ENCODE measurements at regions not wholly inside any gene's neighbourhood (a gene's known extent, or its start where the extent isn't known, plus 50 kb on each side); places are given as distances from the start of the nearest gene placed in this dataset.

DNA sequence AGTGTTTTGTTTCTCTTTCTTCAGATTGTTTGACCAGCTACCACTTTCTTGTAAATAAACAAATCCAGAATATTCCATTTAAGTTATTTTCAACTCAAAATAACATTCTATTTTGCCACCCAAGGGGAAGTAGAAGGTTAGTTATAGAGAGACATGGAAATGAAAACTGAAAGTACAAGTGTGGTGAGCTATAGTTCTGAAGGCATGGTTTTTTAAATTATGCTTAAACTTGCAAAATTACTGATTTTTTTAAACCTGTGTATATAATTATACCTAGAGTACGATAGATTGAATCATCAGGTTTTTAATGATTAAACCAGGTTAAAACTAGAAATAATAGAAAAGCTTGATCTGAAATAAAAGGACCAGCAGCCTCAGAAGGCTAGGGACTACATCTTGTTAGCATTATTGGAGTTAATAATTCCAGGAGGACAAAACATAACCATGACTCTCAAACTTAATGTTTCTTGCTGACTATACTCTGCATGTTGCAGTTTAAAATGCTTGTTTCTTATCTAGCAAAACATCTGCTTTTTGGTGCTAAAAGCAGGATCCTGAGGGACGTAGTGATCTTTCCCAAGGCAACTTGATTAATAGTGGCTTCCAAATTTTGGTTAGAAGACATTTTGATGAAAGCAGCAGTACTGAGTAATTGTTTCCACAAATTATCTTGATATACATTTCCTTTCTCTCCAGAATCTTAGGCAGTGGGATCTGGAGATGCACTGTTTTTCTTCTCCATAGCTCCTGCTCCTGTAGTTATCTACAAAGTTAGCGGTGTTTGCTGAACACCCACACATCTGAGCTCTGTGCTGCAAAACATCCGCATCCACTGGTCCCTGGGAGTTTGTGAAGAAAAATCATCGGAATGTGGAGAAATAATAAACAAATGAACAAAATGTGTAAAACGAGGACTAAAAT lies 327.2 kb upstream of the PKDCC start:
- no peak for TF ChIP-seq POLR2A (IDR thresholded peaks at IDR 0.05; ENCODE audit: low read depth, low read length)
- TF ChIP-seq MYC (IDR thresholded peaks at IDR 0.05; ENCODE audit: insufficient read depth, insufficient read length, insufficient replicate concordance, low read length, severe bottlenecking), result no peak
- TF ChIP-seq, protein P1, sequence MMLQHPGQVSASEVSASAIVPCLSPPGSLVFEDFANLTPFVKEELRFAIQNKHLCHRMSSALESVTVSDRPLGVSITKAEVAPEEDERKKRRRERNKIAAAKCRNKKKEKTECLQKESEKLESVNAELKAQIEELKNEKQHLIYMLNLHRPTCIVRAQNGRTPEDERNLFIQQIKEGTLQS (IDR thresholded peaks at IDR 0.05; ENCODE audit: borderline replicate concordance, extremely low read depth, low read depth, low read length), result no peak
- TF ChIP-seq SMARCA5 (IDR thresholded peaks at IDR 0.05), result no peak
- no peak for TF ChIP-seq PRDM15 (CRISPR knock-in tag; IDR thresholded peaks at IDR 0.05)
- TF ChIP-seq, protein P2, sequence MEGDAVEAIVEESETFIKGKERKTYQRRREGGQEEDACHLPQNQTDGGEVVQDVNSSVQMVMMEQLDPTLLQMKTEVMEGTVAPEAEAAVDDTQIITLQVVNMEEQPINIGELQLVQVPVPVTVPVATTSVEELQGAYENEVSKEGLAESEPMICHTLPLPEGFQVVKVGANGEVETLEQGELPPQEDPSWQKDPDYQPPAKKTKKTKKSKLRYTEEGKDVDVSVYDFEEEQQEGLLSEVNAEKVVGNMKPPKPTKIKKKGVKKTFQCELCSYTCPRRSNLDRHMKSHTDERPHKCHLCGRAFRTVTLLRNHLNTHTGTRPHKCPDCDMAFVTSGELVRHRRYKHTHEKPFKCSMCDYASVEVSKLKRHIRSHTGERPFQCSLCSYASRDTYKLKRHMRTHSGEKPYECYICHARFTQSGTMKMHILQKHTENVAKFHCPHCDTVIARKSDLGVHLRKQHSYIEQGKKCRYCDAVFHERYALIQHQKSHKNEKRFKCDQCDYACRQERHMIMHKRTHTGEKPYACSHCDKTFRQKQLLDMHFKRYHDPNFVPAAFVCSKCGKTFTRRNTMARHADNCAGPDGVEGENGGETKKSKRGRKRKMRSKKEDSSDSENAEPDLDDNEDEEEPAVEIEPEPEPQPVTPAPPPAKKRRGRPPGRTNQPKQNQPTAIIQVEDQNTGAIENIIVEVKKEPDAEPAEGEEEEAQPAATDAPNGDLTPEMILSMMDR (IDR thresholded peaks at IDR 0.05 in 2 of 3, conservative IDR thresholded peaks at IDR 0.05 in 1 of 3; ENCODE audit: control insufficient read depth in 2 of 3, extremely low read depth in 1 of 3, insufficient read depth in 1 of 3, low read depth in 3 of 3, low read length in 3 of 3), result no peak
- TF ChIP-seq CHD2 (IDR thresholded peaks at IDR 0.05; ENCODE audit: borderline replicate concordance, low read depth, low read length), result no peak
- no peak for TF ChIP-seq RAD21 (IDR thresholded peaks at IDR 0.05; ENCODE audit: insufficient read depth, low read depth, low read length)
- TF ChIP-seq KAT2A (conservative IDR thresholded peaks at IDR 0.05; ENCODE audit: control insufficient read depth, low read depth, low read length), result no peak

Data from GM12878 (cell line).